ENCODE measurements at regions not wholly inside any gene's neighbourhood (a gene's known extent, or its start where the extent isn't known, plus 50 kb on each side); places are given as distances from the start of the nearest gene placed in this dataset.

GRCh38 chr4:173879509-173879908 is 349.5 kb upstream of the HAND2 start:
- FAIRE-seq (no peak), ATAC-seq (no peak), DNase-seq (ENCODE audit: extremely low read depth in 1 of 4, low spot score in 3 of 4) (no peak)
- no peak overlapping the region for H3K4me2 ChIP-seq (ENCODE audit: insufficient read depth, low read length)
- in situ Hi-C loops (cut with MboI) (no loop called here), intact Hi-C loops (cut with micrococcal nuclease) (no loop called here)
- TF ChIP-seq ZNF644 (tag; IDR thresholded peaks at IDR 0.05; ENCODE audit: low read depth) = no peak
- peak; percentile 18; the same call in 1 of the 2 replicates for TF ChIP-seq MAFG (tag; conservative IDR thresholded peaks at IDR 0.05)
- no peak for TF ChIP-seq ZNF408 (CRISPR knock-in tag; IDR thresholded peaks at IDR 0.05; ENCODE audit: low read depth)
- TF ChIP-seq CEBPG (CRISPR knock-in tag; IDR thresholded peaks at IDR 0.05) = no peak
- no peak for TF ChIP-seq CEBPG (tag; conservative IDR thresholded peaks at IDR 0.05 in 1 of 2, IDR thresholded peaks at IDR 0.05 in 1 of 2)
- TF ChIP-seq NR0B1 (IDR thresholded peaks at IDR 0.05; ENCODE audit: partially characterized antibody) = no peak
- TF ChIP-seq ZNF24 (IDR thresholded peaks at IDR 0.05) = no peak
- TF ChIP-seq TSHZ1 (CRISPR knock-in tag; IDR thresholded peaks at IDR 0.05) = no peak
- TF ChIP-seq MAFF (IDR thresholded peaks at IDR 0.05; ENCODE audit: low read length) = 0 out of 2 replicates have a peak, but pooled peaks have one; percentile 22
- TF ChIP-seq C11orf30 (IDR thresholded peaks at IDR 0.05; ENCODE audit: low read depth) = peak; percentile 6; the same call in 1 of the 2 replicates
- TF ChIP-seq MAFK (IDR thresholded peaks at IDR 0.05; ENCODE audit: low read length) = no peak
- no peak for TF ChIP-seq TAF9B (IDR thresholded peaks at IDR 0.05; ENCODE audit: partially characterized antibody)
- TF ChIP-seq ZNF316 (IDR thresholded peaks at IDR 0.05) = peak; percentile 46; the same call in 1 of the 2 replicates
- TF ChIP-seq ATF6 (CRISPR knock-in tag; IDR thresholded peaks at IDR 0.05) = no peak
- no peak for TF ChIP-seq ZNF785 (CRISPR knock-in tag; IDR thresholded peaks at IDR 0.05)
- TF ChIP-seq ELF2 (CRISPR knock-in tag; IDR thresholded peaks at IDR 0.05) = no peak
- no peak for TF ChIP-seq ATF4 (CRISPR knock-in tag; IDR thresholded peaks at IDR 0.05)
- no peaks in the 10 kb centered on the region for H4K20me1 ChIP-seq (replicated peaks; ENCODE audit: control insufficient read depth, insufficient read depth, low read length)
- no peaks in the 10 kb centered on the region for H3K27me3 ChIP-seq (ENCODE audit: control insufficient read depth in 2 of 2, insufficient read depth in 2 of 2, low read length in 2 of 2)
- H3K27ac ChIP-seq (ENCODE audit: extremely low read depth, low read depth, low read length) = no peak overlapping the region
- no peaks in the 10 kb centered on the region for H3K36me3 ChIP-seq (ENCODE audit: control insufficient read depth, insufficient read depth, low read length)
- 19% methylated on average over 5 of the region's 5 CpGs for WGBS (ENCODE audit: insufficient coverage, low coverage, missing lambda C conversion rate)
- BruUV-seq (replicated peaks) = no TSS peak
- no peak overlapping the region for H2AFZ ChIP-seq (ENCODE audit: low read depth, low read length)
- no peaks in the 10 kb centered on the region for H3K4me1 ChIP-seq (replicated peaks in 1 of 2; ENCODE audit: control insufficient read depth in 2 of 2, insufficient read depth in 2 of 2, low read length in 2 of 2)
- ChIA-PET CTCF (ENCODE audit: low intra/inter-chr PET ratio) (no interaction called here), POLR2A (interaction anchor here (0.7 to 1.3 kb wide), 2 partner anchors 10 to 1678 kb away, joined by 3 read pairs; no protein-coding TSS in a partner anchor)
- H3K9me1 ChIP-seq (ENCODE audit: control insufficient read depth, insufficient read depth, low read length) = no peaks in the 10 kb centered on the region
- H3K9ac ChIP-seq (ENCODE audit: insufficient read depth in 1 of 2, low read depth in 2 of 2, low read length in 2 of 2) = no peak overlapping the region
- H3K79me2 ChIP-seq (ENCODE audit: control insufficient read depth, insufficient read depth, low read length) = no peaks in the 10 kb centered on the region
- no peak overlapping the region for H3K4me3 ChIP-seq
- no peaks in the 10 kb centered on the region for H3K9me3 ChIP-seq (replicated peaks; ENCODE audit: control insufficient read depth, insufficient read depth, low read depth, low read length)

Measured in K562 (cell line).